Iris pigment epithelial cell (primary cell): ENCODE measurements at regions not wholly inside any gene's neighbourhood (a gene's known extent, or its start where the extent isn't known, plus 50 kb on each side); places are given as distances from the start of the nearest gene placed in this dataset.
"Not testable (repeated sequence)": the region's sequence is repeated elsewhere in the genome, so short reads cannot be mapped to it uniquely, and the experiment has no call there.

ENCODE experiments used
- DNase-seq: peaks from one replicate; pipeline ENCODE4 v3.0.0-alpha.2; 2011; ENCODE audit warnings: low read depth

DNA sequence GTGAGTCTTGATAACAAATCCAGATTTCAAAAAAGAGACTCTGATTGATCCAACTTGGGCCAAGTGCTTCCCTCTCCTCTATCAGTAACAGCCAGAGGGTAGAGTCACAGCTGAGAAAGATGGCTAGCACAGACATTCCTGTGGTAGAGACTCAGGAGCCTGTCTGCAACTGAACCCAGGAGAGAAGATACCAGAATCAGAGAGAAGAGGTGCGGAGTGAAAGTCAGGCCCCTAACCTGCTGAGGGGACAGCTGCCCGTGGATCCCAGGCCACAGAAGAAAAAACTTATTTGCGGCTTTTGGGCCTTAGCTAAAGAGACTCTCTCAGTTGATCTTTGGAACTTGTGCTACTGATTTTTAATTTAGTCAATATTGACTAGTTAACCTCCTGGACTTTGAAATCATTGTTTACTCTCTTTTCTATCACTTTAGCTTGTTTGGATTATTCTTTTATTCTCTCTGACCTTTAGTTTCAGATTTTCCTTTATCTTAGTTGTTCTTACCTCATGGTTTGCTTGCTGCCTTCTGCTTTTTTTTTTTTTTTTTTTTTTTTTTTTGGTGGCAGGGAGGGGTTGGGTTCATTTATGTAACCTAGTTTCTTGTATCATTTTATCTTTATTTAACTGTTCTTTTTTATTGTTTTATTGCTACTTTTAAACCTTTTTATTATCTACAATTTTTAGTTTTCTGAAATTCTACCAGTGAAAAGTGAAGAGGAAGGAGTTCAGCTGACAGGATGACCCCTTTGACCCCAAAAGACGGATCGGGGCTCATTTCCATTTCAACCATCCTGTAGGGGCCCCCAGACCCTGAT, 154.9 kb upstream of the KRR1 start:
- DNase-seq = peak; percentile 81

DNA sequence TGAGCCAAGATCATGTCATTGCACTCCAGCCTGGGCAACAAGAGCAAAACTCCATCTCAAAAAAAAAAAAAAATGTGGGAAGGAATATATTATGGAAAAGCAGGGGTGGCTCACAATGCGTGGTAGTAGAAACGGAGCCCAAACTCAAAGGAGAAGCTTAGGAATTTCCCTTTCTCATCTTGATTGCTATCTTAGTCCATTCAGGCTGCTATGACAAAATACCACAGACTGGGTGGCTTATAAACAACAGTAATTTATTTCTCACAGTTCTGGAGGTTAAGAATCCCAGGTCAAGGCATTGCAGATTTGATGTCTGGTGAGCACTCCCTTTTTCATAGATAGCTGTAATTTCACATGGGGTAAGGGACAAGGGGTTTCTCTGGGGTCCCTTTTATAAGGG, 153.8 kb upstream of the KRR1 start:
- DNase-seq = peak; percentile 58

DNA sequence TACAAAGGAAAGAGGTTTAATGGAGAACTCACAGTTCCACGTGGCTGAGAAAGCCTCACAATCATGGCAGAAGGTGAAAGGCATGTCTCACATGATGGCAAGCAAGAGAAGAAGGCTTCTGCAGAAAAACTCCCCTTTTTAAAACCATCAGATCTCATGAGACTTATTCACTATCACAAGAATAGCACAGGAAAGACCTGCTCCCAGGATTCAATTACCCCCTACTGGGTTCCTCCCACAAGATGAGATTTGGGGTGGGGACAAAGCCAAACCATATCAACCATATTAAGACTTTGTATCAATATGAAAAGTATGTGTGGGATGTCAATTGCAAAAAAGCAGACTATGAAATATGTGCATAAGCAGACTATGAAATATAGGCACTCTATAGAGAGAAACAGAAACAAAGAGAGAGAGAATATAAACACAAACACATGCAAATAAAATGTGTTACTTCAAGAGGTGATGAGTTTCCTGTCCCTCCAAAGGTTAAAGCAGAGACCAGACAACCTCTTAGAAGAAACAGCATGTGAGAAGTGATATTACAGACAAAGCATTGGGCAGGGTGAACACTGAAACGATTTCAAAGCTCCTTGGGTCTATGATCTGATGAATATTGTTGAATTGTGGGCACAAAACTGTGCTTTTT, 151.2 kb upstream of the KRR1 start:
- DNase-seq = peak; percentile 25

DNA sequence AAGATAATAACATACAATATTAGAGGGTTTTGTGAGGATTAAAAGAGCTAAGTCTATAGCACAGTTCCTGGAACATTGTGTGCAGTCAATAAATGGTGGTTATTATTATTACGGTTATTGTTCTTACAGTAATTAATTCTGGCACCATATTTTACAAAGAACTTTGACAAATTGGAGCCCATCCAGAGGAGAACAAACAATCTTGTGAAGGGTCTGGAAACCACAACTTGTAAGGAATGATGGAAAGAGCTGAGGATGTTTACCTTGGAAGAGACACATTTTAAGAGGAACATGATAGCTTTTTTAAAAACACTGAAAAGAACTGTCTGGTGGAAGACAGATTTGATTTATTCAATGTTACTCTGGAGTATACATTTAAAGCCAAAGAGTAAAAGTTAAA, 150.5 kb upstream of the KRR1 start:
- peak; percentile 62 for DNase-seq

DNA sequence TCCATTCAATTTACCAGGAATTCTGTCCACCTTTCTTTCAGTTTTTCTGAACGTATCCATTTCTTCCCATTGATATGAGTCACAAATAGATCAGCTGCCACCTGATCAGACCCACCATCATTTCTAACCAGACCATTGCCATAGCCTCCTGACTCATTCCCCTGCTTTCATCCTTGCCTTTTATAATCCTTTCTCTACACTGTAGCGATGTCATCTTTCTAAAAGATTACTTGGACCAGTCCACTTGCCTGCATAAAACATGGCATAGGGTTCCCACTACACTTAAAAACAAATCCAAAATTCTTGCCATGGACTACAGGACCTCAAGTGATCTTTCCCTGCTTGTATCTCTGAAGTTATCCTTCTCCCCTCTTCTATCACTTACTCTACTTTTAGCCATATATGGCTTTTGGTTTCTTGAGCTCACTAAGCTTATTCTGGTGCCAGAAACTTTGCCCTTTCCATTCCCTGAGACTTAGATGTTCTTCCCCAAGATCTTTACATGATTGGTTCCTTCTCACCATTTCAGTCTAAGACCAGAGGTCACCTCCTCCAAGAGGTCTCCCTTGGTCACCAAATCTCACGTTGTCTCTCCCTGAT, 149.5 kb upstream of the KRR1 start:
- peak; percentile 72 for DNase-seq

DNA sequence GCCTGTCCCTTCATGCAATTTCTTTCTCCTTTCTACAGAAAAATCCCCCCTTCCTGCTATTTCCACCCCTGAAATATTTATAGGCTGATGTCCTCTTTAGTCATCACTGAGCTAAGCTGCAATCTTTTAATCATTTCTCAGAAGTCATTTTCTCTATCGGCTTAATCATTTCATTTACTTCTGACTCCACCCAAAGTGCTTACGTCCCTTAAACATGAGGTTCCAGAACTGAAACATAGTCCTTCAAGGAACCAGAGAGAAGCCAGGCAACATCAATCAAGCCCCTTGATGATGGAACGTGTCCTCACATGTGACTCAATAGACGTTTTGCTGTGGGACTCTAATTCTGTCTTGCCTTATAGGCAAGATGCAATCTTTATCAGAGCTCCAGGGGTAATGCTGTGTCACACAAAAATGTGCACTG, 148.7 kb upstream of the KRR1 start:
- DNase-seq = peak; percentile 79

DNA sequence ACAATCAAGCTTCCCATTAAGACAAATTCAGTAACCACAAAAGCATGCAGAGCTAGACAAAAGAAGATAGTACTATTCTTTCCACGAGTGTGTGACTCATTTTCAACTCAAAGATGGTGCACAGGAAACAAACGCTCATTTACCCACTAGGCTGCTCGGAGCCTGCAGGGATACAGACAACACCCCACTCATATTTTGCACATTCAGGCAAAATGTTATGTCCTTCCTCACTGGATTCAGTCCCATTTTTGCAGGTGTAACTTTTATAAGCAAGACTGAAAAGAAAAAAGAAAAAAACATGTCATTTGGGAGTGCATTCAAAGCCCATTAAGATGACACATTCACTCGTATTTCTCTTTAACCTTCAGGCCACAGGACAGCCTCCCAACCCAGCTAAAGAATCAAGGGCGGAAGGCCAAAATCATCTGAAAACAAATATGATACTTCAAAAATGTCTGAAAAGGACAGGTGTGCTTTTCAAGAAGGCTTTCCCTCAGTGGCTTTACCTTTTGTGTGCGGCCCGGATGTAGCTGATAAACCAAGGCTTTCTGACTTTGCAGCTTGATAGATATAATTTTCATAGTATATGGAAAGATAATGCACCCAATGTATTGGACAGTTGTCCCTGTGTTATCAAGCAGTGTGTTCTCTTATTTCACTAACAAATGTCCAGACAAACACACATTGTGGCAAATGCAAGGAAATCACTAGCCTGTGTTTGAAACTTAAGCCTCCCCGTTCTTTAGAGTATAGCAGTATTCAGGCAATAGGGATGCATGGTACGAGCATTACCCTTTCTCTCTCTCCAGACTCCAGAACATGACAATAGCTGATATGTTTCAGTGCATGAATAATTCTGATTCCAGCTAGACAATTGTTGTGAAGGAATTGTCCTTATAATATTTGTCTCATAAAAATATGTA, 147.8 kb upstream of the KRR1 start:
- DNase-seq = peak; percentile 83

DNA sequence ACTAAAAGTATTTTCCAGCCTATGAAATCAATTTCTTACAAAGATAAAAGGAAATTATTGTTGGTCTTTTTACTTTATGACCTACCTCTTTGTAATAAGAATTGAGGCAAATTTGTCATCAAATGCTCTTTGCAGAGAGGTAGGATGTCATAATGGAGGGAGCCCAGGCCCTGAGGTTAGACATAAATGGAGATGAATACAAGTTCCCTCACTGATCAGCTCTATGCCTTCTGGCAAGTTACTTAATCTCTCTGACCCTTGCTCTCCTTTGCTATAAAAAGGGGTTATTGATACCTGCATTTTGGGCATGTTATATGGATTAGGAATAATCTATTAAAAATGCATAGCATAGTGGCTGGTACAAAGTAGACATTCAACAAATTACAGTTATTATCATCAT, 146.9 kb upstream of the KRR1 start:
- no peak for DNase-seq

DNA sequence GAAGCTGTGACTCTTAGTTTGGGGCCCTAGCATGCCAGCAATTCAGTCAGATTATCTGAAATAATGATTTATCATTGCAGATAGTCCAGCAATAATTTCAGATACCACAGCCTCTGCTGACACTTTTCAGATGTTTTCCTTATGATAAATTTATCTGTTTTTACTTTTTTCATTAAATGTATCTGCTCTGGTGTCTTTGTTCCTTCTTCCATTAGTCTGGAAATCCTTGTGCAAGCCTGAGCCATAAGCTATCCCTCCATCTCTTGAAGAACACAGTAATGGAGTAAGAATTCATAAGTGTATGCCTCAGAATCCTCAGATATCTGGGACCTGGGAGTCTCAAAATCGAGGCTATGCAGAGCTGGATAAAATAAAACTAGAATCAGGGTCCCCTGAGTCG, 146.4 kb upstream of the KRR1 start:
- DNase-seq = no peak

DNA sequence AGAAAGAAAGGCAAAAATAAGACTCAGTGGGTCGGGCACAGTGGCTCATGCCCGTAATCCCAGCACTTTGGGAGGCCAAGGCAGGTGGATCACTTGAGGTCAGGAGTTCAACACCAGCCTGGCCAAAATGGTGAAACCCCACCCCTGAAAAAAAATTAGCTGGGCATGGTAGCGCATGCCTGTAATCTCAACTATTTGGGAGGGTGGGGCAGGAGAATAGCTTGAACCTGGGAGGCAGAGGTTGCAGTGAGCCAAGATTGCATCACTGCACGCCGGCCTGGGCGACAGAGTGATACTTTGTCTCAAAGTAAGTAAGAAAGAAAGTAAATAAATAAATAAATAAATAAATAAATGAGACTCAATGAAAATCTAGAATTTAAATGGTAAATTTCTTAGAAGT, 145.9 kb upstream of the KRR1 start:
- not testable (repeated sequence) for DNase-seq

DNA sequence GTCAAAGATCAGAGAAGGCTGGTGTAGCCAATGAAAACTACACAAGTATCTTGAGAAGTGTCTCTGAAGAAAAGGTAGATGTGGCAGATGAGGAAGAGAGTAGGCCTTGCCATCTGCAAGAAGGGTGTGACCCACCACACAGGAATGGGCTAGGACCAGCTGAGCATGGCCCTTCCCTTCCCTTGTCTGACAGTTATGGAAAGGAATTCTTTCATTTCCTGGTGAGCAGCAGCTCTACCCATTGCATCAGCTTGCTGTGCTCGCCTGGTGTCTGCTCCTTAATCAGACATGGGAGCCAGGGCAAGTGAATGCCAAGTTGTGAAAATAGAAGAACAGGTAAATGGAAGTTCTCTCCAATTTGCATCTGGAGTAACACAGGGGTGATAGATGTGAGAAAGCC, 145.2 kb upstream of the KRR1 start:
- DNase-seq = peak; percentile 90

DNA sequence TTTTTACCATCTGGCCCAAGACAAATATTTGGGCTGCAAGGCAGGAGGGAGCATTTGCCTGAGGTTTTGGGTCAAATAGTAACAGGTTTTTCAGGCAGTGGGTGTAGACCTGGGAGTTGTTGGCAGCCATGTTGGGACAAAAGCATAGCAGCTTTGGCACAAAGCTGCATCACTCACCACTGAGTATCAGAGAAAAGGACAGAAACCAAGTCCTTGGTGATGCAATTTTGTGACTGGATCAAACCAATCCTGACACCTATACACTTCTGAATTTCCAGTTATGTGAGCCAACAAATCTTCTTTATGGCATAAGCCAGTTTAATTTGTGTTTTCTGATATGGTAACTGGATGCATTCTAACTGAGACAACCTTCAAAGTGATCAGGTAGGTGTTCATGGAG, 144.8 kb upstream of the KRR1 start:
- DNase-seq = no peak

DNA sequence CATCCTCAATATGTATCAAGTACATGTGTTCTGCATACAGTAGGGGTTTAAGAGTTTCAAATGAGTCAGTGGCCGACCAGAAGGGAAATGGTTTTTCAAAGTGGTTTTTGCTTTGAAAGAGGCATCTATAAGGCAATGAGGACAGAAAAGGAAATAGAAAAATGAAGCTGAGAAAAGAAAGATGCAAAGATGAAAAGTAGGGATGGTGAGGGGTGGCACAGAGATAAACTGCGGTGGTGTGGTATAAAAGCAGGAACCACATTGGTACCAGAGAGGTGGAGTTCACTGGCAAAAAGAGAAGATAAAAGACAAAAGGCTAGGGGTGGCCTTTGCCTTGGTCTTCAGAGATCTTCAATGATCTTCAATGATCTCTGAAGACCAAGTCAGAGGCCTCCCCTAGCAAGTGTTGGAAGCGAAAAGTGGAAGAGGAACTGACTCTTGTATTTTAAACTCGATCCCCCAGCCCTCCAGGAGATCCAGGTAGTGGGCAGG, 144.0 kb upstream of the KRR1 start:
- DNase-seq = no peak

DNA sequence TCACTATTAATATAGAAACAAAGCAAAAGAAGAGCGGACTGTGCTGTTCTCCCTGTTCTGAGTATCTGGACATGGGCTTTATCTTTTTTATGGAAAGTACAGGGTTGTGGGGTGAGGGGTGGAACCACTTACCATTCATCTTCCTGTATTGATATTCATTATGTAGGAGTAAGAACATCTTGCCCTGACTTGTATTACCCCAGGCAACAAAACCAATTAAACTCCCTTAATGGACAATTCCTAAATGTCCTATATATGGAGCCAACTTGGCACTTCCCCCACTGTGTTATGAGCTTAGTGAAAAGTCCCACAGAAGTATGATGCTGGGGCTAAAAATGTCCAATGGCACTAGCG, 139.9 kb upstream of the KRR1 start:
- DNase-seq = no peak

DNA sequence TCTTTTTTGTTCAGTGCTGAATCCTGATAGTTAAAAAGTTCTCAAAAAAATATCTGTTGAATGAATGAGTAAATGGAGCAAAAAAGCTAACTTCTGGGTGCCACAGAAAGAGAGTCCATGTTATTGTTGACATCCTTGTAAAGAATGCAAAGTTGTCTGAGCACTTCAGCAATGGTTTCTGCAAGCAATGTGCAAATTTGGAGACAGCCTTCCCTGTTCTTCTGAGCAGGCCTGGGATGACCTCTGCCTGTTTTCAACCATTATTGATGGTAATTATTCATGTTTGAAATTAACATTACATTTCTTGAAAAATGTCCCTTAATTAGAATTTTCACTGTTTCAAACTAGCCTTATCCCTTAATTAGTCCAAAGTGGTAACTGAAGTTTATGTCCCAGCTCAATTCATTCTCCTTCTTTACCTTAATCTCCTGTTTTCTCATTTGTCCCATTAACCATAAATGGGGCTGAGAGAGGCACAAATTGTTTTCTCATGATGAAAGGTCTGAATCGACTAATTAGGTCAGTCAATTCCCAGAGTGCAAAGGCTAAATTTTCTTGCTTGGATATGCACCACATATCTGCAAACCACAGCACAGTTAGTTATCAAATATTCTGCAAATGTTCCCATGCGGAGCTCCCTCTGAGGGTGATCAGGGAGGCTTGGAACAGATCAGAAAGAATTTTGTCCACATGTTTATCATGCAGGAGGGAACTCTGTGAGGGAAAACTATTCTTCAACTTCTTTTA, 139.4 kb upstream of the KRR1 start:
- peak; percentile 64 for DNase-seq

DNA sequence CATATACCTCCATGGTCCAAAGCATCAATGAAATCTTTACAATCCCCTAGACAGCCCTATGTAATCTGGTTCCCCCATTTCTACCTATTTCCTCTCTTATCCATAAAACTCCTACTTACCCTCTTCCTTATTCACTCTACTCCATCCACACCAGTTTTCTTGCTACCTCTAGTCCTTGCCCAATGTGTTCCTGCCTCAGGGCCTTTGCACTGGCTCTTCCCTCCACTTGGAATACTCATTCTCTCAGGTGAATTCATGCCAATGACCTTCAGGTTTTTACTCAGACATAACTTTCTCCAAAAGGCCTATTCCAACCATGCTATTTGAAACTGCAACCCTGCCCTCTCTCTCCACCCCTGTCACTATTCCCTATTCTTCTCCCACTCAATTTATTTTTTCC, 138.7 kb upstream of the KRR1 start:
- DNase-seq = no peak

DNA sequence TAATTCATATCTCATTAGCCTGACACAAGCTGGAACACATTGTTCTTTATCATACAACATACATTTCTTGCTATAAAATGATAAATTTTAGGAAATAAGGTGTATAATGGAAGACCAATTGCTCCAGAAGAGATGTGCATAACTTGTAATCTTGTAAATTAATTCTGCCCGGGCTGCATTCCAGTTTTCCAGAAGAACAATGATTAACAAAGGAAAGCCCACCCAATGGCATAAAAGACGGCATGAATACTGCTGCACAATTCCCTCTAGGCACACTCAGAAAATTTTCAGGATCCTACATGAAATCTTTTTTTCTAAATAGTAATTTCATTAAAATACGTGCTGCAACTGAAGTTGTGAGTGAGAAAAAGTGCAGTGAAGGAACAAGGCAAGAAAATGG, 137.4 kb upstream of the KRR1 start:
- DNase-seq = no peak

DNA sequence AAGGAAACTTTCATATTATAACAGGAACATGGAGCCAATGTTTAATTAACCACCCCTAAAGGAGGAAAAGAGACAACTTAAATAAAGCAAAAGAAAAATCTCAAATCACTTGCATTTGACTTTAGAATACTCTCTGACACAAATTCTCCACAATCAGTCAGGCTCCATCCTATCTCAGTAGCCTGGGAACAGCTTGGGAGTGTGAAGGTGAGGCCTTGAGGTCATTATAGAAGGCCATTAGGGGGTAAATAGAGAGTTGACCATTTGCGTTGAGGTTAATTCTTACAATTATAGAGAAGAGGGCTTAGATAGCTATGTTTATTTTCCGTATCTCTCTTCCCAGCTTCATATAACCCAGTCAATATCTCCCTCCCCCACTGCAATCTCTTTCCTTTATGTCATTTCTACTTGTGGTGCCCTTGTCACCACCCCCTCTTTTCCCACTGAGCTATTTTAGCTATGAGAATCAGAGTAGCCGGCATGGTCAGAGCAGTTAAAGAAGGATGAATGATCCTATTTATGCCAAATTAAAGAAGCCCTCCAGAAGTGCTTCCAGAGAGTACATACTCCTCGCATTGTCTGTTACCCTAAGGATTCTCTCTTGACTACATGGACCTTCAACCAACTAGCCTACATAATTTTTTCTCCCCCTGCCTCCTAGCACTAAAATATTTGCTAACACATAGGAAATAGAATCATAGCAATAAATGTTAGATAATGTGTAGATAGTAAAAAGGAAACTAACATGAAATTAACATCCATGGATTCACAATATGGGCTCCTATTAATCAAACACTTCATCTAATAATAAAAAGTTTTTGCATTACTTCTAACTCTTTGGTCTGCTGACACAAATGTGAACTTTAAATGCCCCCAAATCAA, 135.2 kb upstream of the KRR1 start:
- no peak for DNase-seq

DNA sequence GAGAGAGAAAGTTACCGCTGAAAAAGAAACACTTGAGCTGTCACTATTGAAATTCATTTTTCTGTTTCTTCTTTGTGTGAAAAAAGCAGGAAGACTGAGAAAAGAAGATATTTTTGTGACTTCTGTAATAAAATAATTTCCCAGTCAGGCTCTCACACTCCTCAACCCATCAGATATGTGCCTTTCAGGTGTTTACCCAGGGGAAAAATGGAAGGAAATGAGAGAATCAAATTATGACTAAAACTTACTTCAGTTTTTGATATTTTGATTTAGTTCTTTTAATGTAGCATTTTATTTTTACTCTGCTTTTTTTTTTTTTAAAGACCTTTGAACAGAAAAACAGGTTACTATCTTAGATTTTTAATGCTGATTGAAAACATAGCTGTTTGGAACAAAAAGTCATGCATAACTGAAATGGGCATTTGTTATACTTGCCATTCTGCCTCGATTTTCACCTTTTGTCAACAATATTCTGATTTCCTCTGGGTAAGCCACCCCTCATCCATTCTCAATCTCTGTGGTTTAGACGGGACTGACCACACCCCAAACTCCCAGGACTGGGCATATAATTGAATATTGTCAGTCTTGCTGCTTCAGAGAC, 133.2 kb upstream of the KRR1 start:
- DNase-seq = no peak

DNA sequence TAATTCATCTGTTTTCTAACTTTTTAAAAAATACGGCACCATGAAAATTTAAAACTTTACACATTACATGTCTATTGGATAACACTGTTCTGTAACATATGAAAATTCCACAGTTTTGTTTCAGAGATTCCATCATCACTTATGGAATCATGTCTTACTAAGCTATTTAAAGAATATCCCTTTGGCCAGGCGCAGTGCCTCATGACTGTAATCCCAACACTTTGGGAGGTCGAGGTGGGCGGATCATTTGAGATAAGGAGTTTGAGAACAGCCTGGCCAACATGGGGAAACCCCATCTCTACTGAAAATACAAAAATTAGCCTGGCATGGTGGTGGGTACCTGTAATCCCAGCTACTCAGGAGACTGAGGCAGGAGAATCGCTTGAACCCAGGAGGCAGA, 131.7 kb upstream of the KRR1 start:
- not testable (repeated sequence) for DNase-seq
